Hindlimb muscle (tissue), 1 donor: ENCODE measurements at regions not wholly inside any gene's neighbourhood (a gene's known extent, or its start where the extent isn't known, plus 50 kb on each side); places are given as distances from the start of the nearest gene placed in this dataset.
A peak's percentile ranks its signal among the peaks of the same experiment; 100 is the strongest.

ENCODE experiments used
- DNase-seq: peaks from one replicate; pipeline ENCODE4 v3.0.0-alpha.2; 2013

DNA sequence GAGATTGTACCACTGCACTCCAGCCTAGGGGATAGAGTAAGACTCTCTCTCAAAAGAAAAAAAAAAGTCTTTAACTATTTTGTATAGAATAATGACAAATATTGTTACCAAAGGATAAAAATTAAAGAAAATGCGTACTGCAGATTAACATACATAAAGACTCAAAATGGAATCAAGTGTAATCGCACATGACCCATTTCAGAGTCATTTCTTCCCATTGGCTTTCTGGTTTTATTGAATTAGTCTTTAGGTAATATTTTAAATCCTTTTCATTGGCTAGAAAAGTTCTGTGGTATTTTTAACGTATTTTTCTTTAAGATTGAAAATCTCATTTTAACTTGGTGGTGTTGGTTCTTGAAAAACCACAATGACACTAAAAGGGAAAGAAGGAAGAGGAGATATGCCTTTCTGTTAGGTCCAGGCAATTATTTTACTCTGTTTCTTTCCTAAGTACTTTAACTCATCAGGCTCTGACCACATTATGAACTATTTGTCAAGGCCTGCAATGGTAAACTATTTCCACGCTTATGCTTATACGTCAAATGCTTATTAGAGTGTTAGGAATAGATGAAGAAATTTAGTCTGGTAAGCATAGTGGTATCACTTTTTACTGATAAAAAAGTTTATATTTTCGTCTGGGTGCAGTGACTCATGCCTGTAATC is 52.3 kb downstream of the PLEKHG1 start:
- no peak for DNase-seq

DNA sequence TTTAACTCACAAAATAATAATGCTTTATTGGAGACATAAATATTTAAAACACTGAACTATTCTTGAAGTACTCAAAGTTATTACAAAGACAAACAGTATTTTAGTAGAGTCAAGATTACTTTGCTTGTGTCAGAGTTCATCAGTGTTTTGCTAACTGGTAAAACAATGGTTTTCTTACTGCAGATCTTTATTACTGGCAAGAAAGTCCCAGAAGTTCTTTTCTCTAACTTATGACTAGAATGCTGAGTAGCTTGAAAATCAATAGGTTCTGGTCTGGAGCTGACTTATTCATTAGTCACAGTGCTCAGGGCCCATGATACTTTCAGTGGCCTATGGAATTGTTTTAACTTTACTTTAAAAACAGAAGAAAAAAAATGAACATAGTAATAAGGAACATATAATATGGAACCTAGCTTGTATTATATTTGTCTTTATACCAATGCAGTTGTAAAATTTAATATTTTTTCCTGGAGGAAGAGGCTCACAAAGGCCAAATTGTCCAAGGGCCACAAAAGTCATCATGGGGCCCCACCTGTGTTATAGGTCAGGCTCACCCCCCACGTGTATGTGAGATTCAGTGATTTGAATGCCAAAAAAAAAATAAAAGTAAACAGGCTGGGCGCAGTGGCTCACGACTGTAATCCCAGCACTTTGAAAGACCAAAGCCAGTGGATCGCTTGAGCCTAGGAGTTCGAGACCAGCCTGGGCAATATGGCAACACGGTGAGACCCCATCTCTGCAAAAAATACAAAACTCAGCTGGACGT is 53.3 kb downstream of the PLEKHG1 start:
- DNase-seq, result no peak

DNA sequence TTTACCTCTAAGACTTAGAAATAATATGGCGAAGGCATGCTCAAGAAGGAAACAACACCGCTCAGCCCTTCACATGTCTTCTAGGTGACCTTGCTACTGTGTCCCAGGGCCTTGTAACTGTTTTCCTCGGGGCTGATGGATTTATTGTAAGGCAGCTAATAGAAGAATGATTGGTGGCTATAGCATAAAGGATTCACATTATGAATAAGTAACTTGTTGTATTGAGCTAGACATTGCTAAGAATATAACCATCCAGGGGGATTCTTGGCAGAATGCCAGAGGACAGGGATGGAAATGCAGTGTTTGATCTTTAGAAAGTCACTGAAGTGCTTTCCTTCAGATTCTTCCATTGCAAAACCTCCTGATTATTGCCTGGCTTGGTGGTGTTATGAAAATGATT is 54.9 kb downstream of the PLEKHG1 start:
- no peak for DNase-seq

DNA sequence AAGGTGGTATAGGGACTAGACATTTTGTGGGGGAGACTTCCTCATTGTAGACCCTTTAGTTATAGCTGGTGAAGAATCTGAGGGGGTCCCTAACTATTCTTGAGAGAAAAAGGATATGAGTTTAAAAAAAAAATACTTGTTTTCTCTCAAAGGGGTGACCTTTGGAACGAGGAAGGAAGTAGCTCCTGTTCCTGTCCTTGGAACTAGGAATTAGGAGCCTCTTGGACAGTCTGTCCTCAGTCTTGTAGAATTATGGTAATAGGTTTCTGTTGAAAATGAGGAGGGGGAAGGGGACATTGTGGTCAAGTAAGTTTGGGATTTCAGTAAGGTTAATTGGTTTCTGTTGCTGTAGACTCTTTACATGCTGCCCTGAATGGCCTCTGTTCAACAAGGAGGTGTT is 56.5 kb downstream of the PLEKHG1 start:
- no peak for DNase-seq

DNA sequence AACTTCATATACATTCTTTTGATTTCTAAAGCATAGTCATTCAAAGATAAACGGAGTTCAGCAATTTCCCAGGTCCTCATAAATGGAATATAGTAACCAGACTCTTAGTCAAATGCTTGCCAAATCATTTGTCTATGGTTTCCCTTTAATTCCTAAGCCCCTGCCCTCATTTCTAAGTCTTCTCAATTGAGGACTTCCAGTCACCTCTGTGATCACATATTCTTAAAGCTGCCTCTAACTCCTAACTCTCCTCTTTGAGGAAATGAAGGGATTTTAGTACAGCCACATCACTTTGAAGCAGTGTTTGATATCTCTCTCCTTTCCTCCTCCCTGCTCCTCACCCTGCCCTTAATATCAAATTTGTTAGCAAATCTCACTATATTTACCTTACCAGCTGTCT is 58.7 kb downstream of the PLEKHG1 start:
- no peak for DNase-seq

DNA sequence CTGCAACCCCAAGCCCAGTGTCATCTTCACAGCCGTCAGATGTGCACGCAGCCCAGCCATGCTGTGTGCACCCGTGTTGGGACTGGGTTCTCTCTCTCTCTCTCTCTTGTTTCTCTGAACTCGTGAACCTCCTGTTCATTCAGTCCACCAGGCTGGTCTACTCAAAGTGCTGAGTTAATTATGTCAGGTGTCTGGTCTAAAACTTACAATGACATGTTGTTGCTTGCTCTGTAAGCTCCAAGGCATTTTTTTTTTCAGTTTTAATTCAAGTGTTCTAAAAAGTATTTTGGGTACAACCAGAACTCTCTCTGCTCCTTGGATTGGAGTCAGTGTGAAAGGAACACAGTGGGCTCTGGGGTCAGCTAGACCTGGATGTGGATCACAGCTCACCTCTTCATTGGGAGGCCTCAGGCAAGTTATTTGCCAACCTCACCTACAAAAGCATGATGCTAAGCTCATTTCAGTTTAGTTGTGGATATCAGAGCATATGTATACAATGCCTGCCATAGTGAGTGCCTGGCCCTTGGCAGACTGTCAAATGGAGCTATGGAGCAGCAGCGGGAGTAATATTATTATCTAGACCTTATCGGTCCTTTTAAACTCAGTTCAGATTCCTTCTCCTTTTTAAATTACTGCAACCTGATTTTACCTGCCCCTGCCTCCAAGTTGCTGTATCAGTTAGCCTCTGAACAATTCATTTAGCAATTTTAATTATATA is 59.5 kb downstream of the PLEKHG1 start:
- no peak for DNase-seq

DNA sequence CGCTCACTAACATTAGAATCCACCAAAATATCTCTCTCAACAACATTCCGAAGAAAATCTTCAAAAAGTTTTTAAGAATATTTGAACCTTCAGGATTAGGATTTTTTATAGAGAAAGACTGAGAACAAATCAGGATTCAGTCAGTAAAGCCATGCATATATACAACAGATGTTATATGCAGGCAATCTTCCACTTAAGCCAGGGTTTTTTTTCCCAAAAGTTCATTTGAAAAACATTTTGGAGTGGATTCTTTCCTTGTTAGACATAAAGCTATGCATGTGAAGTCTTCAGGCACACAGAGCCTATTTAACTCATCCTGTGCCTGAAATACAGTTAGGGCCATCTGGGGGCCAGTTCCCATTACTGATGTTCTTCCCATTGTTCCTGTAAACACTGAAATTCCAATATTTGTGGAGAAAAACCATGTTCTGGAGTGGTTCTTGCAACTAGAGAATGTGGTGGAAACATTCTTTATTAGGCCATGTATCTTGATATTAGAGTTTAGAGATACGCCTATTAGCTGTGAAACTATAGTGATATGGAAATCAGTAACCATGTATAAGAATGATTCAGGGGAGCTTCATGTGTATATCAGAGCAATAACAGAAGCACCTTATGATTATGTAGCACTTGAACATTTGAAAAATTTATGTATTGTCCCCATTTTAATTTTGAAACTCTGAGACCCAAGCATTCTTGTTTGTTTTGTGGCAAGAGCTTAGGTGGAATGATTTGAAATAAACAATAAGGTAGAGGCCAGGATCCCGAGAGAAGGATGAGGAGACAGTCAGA is 61.7 kb downstream of the PLEKHG1 start:
- DNase-seq, result no peak

DNA sequence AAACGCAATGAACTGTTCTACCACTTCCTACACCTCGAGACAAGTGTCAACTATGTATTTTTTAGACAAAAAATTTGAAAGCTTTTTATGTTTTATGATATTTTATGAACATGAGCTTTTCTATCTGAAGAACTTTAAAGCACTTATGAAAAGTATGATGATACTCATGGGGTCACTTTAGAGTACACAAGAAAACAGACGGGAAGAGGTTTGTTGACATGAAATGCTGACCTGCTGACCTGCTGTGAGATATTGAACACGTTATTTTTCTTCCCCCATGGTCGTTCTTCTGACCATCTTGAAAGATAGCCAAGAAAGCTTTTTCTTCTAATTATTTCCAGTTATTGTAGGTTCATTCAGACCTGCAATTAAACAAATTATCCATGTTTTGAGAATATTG is 63.1 kb downstream of the PLEKHG1 start:
- no peak for DNase-seq

DNA sequence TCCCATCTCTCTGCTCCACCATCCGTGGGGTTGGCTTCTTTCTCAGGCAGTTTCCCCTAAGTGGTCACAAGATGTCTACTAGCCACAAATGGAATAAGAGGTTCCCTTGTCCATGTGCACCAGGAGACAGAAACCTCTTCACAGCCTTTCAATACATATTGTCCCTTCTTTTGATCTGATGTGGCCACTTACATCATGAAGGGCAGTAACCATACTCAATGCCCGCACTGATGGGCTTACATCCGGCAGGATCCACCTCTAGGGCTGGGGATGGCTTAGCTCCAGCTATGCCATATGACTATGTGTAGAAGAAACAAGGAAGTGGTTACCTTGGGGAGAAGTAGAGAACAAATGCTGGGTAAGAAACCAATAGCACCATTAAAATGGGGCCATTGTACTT is 64.4 kb downstream of the PLEKHG1 start:
- no peak for DNase-seq

DNA sequence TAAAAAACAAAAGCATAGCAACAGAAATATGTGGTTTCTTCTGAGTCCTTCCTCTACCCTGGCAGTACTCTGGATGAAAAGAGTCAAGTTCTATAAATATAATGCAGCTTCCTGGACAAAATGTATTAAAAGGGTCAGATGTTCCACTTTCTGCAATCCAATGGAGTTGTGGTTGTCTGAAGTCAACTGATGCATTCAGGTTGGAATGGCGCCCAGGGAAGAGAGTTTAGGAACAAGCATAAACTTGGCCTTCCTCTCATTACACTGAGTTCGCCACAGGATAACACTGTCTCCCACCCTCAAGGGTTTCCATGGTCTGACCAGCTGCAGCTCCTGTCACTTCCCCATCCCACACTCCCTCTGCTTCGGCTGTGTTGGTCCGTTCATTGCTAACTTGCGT is 66.4 kb downstream of the PLEKHG1 start:
- peak; percentile 83 for DNase-seq

DNA sequence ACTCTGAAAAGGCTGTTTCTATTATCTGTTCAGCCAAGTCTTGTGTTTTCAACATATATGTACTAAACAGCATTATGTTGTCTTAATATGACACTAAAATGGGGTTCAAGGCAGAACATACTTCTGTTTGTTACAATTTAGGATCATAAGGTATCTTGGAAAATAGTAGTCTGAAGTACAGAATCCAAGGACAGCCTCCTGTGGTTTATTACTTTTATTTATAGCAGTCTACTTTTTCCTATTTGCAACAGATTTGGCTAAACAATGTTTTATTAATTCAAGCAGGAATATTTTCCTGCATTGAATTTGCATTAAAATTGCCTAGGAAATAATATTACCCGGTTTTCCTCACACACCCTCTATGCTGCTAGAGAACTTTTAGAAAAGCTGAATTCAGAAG is 67.7 kb downstream of the PLEKHG1 start:
- DNase-seq, result no peak

DNA sequence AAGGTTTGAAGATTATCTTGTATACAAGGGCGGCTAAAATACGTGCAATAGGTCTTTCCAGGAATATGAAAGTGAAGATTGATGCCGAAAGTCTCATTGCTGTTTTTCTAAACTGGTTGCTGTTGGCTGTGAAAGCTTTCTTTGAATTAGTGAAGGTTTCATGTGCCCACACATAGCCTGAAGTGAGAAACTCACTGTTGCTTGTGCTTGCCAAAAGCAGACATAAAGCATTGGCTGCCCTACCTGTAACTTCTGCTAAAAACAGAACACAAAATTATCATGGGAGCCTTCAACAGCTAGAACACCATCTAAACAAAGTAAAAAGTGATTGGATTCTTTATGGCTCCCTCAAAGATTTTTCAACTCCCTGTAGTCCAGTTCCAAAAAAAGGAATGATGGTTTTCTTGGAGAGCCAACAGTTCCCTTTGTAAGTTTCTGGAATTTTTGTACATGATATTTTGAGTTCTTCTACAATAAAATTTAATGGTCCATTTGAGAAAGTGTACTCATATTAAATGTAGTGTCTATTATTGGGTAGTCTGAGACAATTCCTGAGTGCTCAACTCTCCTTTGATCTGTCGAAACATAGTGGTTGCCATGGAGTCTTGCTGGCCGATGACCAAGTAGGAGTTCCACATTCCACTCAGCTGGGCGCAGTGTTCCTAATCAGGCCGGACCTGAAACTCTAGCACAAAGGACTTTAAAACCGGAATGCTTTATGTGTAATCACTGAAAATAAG is 68.5 kb downstream of the PLEKHG1 start:
- peak; percentile 87 for DNase-seq

DNA sequence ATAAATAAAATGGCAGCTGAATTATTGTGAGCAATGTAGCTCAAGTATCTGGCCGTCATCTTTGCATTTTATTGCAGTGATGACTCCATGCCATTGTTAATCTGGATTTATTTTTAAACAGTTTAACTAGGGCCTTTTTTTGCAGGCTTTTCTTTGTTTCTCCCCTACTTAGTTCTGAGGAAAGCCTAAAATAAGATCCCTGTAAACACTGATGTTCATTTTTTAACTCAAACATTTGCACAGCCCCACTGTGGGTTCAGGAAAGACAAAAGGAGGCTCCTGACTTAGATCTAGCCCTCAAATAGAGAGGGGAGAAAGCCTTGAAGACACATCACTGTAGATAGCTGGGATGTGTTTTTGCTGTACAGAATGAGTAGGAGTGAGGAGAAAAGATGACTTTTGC is 69.2 kb downstream of the PLEKHG1 start:
- DNase-seq, result no peak

DNA sequence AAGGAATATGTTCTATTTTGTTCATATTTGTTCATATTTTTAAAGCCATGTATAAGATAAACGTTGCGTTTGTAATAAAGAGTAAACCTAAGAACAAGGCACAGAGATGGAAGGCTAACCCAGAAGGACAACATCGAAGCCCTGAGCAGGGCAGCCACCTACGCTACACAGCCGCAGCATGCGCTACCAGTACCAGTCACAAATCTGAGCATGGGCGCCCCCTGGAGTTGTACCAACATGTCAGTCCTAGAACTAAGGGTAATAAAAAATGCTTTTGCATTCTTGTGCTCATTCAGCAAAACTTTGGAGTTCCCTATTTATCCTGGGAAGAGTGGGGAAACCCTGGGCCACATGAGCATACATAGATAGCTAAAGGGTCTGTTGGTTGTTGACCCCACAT is 70.6 kb downstream of the PLEKHG1 start:
- DNase-seq, result no peak

DNA sequence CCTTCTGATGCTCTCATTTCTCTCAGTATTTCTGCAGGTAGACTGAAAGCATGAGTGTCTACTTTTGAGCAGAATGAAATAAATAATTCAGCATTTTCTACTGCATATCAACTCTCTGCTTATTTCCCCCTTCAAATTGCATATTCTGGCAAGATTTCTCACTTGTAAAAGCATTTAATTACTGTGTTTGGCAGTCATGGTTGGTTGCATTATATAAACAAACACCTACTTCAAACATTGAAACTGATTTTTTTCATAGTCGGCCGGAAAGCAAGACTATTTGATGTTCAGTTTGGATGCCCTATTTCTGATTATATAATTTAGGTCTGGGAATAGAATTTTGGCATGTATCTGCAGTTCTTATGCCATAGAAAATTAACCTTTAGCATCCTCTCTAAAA is 73.1 kb downstream of the PLEKHG1 start:
- no peak for DNase-seq

DNA sequence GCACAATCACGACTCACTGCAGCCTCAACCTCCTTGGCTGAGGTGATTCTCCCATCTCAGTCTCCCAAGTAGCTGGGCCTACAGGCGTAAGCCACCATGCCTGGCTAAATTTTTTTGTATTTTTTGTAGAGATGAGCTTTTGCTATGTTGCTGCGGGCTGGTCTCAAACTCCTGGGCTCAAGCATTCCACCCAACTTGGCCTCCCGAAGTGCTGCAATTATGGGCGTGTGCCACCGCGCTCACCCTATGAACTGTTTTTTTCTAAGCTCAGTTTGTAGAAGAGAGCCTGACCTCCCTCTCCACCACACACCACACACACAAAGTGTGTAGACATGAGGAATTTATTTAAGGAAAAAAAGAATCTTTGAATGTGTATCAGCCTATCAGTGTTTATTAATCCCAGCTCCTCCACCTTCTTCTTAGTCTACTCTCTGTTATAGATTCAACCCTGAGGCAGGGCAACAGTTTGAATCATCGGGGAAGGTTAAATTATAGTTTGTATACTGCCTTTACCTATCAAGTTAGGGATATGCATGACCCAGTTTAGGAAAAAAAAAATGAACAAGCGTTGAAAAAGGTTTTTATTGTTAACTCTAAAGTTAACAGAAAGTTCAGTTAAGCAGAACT is 74.1 kb downstream of the PLEKHG1 start:
- no peak for DNase-seq

DNA sequence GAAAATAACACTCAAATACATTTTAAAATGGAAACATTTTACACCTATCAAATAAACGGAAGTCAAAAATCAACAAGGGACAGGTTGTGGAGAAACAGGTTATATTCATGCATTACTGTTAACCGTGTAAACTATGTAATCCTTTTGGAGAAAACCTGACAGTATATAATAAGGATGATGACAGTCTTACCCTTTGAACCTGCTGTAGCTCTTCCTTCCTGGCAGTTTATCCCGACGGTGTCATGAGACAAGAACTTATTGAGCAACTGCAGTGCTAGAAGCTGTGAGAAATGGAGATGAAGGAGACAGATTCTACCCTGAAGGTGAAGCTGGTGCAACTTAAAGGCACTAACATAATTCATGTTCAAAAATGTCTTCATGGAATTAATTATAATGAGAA is 76.7 kb downstream of the PLEKHG1 start:
- DNase-seq, result no peak

DNA sequence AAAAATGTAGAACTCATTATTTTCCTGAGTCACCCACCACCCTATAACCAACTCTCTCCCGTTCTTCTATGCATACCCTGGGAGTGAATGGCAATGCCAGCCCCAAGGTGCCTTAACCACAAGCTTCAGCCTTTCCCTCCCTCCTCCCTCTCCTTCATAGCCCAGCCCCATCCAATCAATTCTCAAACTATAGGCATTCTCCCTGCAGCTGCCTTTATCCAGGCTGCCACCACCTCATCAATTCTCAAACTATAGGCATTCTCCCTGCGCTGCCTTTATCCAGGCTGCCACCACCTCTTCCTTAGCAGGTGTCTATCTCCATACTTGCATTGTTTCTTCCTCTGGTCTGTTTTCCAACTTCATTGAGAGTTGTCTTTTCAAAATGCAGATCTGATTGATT is 77.1 kb downstream of the PLEKHG1 start:
- no peak for DNase-seq

DNA sequence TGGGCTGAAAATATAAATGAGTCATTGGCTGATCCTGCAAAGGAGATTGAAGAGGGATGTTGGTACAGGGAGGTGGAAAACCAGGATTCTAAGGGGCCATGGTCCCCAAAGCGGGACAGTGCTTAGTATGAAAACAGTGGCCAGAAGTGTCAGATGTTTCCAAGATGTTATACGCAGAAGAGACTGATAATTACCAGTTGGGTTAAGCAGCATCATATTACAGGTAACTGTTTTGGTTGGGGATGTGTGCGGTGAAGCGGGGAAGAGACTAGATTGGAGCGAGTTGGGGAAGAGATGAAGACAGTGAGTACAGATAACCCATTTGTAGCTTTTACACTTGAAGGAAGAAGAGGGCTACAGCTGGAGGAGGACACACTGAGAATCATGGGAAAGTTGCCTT is 80.8 kb downstream of the PLEKHG1 start:
- DNase-seq, result no peak

DNA sequence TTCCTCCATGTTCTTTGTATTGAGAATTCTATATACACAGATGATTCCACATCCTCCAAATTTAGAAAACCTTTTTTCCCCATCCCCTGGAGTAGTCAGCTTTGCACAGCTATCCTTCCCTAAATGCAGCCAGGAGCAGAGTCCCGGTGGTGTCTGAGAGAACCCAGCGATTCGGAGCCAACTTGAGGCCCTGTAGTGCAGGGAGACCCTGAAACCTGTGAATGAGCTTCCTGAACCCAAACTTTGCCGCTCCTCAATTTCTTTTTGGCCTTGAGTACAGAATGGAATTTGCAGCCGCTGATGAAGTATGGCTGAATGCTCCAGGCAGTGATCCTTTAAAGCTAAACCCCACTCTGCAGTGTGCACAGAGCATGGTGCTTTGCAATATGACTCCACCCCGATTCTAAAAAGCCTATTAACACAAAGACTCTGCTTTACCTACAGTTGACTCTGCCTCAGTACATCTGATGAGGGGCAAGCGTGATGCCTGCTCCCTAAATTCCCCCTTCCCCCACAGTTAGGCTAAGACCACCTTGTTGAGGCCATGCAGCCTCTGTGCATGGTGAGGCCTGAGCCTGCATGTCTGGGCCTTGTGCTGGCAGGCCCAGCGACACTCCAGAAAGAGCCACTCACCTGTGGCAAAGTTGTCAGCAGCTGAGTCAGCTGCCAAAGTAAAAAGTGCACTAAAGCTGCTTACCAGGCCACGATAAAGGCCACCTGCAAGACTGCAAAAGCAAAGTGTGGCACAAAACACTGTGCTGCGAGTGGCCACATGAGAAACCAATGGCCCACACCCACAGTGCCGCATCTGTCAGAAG is 82.1 kb downstream of the PLEKHG1 start:
- no peak for DNase-seq

DNA sequence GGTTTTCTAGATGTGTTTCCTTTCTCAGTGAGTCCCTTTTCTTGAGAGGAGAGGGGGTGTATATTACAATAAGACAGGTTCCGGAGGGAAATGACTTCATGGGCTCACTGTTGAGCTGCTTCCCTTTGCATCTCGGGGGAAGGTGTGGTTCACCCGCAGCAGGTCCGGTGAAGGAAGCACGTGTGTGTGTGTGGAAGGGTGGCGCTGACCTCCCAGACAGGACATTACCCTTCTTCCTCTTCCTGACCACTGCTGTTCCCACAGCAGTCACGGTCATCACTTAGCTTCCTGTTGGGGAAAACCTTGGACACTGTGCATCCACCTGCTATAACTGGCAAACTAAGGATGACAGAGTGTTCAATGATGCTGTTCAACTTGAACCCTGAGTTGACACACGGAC is 83.6 kb downstream of the PLEKHG1 start:
- DNase-seq, result no peak
